SH-SY5Y (cell line): ENCODE measurements at regions not wholly inside any gene's neighbourhood (a gene's known extent, or its start where the extent isn't known, plus 50 kb on each side); places are given as distances from the start of the nearest gene placed in this dataset.

Experiments used
- GATA2 ChIP-seq: IDR thresholded peaks from 2 replicates; pipeline ENCODE4 v1.6.1; 2011; ENCODE audit warnings: mild to moderate bottlenecking, low read depth, low read length
- GATA3 ChIP-seq: IDR thresholded peaks from 2 replicates; pipeline ENCODE4 v1.6.1; 2011; ENCODE audit warnings: low read depth, mild to moderate bottlenecking, low read length, moderate library complexity

- TF ChIP-seq GATA3 (no peak), GATA2 (no peak)
These were observed 246.2 kb upstream of the LRIG3 start for GRCh38 chr12:59166457-59166856.
